ENCODE measurements at regions not wholly inside any gene's neighbourhood (a gene's known extent, or its start where the extent isn't known, plus 50 kb on each side); places are given as distances from the start of the nearest gene placed in this dataset.

- H3K27ac ChIP-seq (ENCODE audit: low read depth, low read length) = no peak overlapping the region
Measured at GRCh38 chr5:93327605-93328004, 253.4 kb downstream of the NR2F1-AS1 start.

GRCh38 chr5:93325946-93326345, 255.1 kb downstream of the NR2F1-AS1 start:
- H4K20me1 ChIP-seq (ENCODE audit: control insufficient read depth, insufficient read depth, low read depth, low read length) = no peaks in the 10 kb centered on the region
- H3K4me1 ChIP-seq (ENCODE audit: control insufficient read depth, low read length) = no peaks in the 10 kb centered on the region
- no peaks in the 10 kb centered on the region for H3F3A ChIP-seq (ENCODE audit: control insufficient read depth, insufficient read depth)
- no peak overlapping the region for H3K27ac ChIP-seq (ENCODE audit: low read depth, low read length)
- H3K4me2 ChIP-seq (ENCODE audit: low read length) = no peak overlapping the region
- no peak for TF ChIP-seq CTCF (IDR thresholded peaks at IDR 0.05; ENCODE audit: low read depth, low read length, poor library complexity, severe bottlenecking)
- TF ChIP-seq EZH2phosphoT487 (IDR thresholded peaks at IDR 0.05; ENCODE audit: borderline replicate concordance, low read length) = no peak
- H3K9me3 ChIP-seq (ENCODE audit: control insufficient read depth, insufficient read depth, low read length) = no peaks in the 10 kb centered on the region
- no peak overlapping the region for H3K4me3 ChIP-seq (ENCODE audit: low read length)
- no peaks in the 10 kb centered on the region for H3K79me2 ChIP-seq (ENCODE audit: control insufficient read depth, low read length)
- H3K36me3 ChIP-seq (ENCODE audit: control insufficient read depth, low read length) = no peaks in the 10 kb centered on the region
- H3K27me3 ChIP-seq (ENCODE audit: control insufficient read depth, low read length) = no peaks in the 10 kb centered on the region
- H3K9me2 ChIP-seq (replicated peaks; ENCODE audit: control insufficient read depth, low read length) = no peaks in the 10 kb centered on the region

More at GRCh38 chr5:93327605-93328004, 253.4 kb downstream of the NR2F1-AS1 start:
- TF ChIP-seq EZH2phosphoT487 (IDR thresholded peaks at IDR 0.05; ENCODE audit: borderline replicate concordance, low read length) = no peak
- TF ChIP-seq CTCF (IDR thresholded peaks at IDR 0.05; ENCODE audit: low read depth, low read length, poor library complexity, severe bottlenecking) = no peak
- H3K4me2 ChIP-seq (ENCODE audit: low read length) = no peak overlapping the region
- no peaks in the 10 kb centered on the region for H3K4me1 ChIP-seq (ENCODE audit: control insufficient read depth, low read length)
- no peaks in the 10 kb centered on the region for H3K27me3 ChIP-seq (ENCODE audit: control insufficient read depth, low read length)
- H3F3A ChIP-seq (ENCODE audit: control insufficient read depth, insufficient read depth) = no peaks in the 10 kb centered on the region
- no peaks in the 10 kb centered on the region for H3K36me3 ChIP-seq (ENCODE audit: control insufficient read depth, low read length)
- no peak overlapping the region for H3K4me3 ChIP-seq (ENCODE audit: low read length)
- H4K20me1 ChIP-seq (ENCODE audit: control insufficient read depth, insufficient read depth, low read depth, low read length) = no peaks in the 10 kb centered on the region
- no peaks in the 10 kb centered on the region for H3K79me2 ChIP-seq (ENCODE audit: control insufficient read depth, low read length)
- H3K9me2 ChIP-seq (replicated peaks; ENCODE audit: control insufficient read depth, low read length) = no peaks in the 10 kb centered on the region
- H3K9me3 ChIP-seq (ENCODE audit: control insufficient read depth, insufficient read depth, low read length) = no peaks in the 10 kb centered on the region

- Histone ChIP-seq H3K27me3 (ENCODE audit: control insufficient read depth, low read length) (no peaks in the 10 kb centered on the region), H4K20me1 (ENCODE audit: control insufficient read depth, insufficient read depth, low read depth, low read length) (no peaks in the 10 kb centered on the region), H3K79me2 (ENCODE audit: control insufficient read depth, low read length) (no peaks in the 10 kb centered on the region), H3K36me3 (ENCODE audit: control insufficient read depth, low read length) (no peaks in the 10 kb centered on the region), H3K27ac (ENCODE audit: low read depth, low read length) (no peak overlapping the region), H3K4me3 (ENCODE audit: low read length) (no peak overlapping the region), H3K9me2 (replicated peaks; ENCODE audit: control insufficient read depth, low read length) (no peaks in the 10 kb centered on the region), H3K9me3 (ENCODE audit: control insufficient read depth, insufficient read depth, low read length) (no peaks in the 10 kb centered on the region), H3K4me2 (ENCODE audit: low read length) (no peak overlapping the region), H3F3A (ENCODE audit: control insufficient read depth, insufficient read depth) (no peaks in the 10 kb centered on the region), H3K4me1 (ENCODE audit: control insufficient read depth, low read length) (no peaks in the 10 kb centered on the region)
- TF ChIP-seq EZH2phosphoT487 (IDR thresholded peaks at IDR 0.05; ENCODE audit: borderline replicate concordance, low read length) (no peak), CTCF (IDR thresholded peaks at IDR 0.05; ENCODE audit: low read depth, low read length, poor library complexity, severe bottlenecking) (no peak)
Measured at GRCh38 chr5:93322974-93323860, 257.8 kb downstream of the NR2F1-AS1 start.

All from DOHH2 (cell line).